NCI-H2107 (cell line): ENCODE measurements at regions not wholly inside any gene's neighbourhood (a gene's known extent, or its start where the extent isn't known, plus 50 kb on each side); places are given as distances from the start of the nearest gene placed in this dataset.

Experiments
- DNase-seq: peaks from one replicate; lab custom pipeline; 2025; lab: John Stamatoyannopoulos, UW

DNA sequence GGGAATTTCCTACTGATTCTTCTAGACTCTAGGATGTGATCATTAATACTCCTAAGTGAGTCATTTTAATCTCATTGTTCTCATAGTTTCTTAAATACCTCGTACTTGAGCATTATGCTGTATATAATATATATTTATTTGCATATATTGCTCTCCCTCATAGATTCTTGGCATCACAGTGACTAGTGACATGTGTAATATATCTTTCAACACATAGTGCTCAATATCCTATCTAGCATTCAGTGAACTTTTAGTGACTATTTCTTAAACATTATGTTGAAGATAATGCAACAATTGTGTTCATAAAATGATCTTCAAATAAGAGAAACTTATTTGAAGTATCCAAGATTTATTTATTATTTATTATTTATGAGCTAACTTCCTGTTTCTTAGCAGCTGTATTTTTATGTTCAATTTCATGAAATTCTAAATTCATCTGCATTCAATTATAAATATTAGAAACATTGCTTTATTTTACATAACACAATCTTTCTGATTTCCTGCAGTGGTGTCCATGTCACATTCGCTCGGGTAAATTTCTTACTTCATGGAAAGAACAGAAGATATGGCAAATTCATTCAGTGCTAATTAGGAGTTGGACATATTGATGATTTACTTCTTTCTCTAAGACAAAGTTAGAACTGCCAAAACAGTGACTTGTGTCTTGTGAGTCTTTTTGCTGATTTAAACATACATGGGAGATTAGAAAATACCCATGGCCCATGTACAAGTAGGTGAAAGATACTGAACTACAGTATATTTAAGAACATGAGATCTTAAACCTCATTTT is 1095.5 kb upstream of the IGFBP7 start:
- no peak for DNase-seq

DNA sequence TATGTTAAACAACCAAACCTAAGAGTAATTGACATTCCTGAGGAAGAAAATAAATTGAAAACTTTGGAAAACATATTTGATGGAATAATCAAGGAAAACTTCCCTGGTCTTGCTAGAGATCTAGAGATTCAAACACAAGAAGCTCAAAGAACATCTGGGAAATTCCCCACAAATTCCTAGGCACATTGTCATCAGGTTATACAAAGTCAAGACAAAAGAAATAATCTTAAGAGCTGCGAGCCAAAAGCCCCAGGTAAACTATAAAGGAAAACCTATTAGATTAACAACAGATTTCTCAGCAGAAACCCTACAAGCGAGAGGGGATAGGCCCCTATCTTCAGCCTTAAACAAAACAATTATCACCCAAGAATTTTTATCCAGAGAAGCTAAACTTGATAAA is 1082.0 kb upstream of the IGFBP7 start:
- DNase-seq = no peak

DNA sequence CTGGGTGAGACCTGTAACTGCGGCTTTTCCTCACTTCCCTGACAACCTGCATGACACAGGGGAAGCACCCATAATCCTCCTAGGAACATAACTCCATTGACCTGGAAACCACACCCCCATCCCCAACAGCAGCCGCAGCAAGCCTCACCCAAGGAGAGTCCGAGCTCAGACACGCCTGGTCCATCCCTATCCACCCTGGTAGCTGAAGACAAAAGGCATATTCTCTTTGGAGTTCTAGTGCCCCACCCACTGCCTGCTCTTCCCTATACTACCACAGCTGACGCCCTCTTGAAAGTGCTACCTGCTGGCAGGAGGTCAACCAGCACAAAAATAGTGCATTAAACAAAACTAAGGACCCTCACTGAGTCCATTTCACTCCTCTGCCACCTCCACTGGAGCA is 1080.9 kb upstream of the IGFBP7 start:
- DNase-seq = no peak

DNA sequence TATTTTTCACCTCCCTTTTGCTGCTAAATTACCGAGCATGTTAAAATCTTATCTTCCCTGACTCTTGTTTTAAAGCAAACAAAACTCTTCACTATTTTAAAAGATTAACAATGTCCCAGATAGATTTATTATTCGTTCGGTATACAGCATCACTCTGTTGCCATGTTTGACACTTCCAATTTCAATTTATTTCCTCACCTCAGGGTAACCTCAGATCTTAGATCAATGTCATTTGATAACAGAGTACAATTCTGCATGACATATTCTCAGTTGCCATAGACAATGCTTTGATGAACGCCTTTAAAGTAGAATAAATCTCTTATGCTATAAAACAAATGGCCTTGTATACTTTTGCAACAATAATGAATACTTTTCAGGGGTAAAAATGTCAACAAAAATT is 1078.1 kb upstream of the IGFBP7 start:
- DNase-seq = no peak

DNA sequence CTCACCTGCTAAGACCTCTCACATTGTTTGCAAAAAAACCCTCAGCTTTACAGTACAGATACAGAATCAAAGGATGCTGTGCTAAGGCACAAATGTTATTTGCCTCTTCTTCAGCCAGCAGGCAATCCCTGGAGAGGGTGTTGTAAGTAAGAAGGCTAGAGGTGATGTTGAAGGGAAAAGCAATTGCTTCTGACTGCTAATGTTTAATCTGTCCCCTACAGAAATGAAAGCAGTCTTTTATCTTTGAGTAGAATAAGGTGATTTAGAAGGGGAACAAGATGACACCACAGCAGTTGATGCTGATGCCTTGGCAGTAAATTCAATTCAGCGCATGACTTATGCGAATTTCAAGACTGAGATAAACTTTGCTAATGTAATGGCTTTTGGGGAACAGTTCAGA is 1064.8 kb upstream of the IGFBP7 start:
- DNase-seq = no peak

DNA sequence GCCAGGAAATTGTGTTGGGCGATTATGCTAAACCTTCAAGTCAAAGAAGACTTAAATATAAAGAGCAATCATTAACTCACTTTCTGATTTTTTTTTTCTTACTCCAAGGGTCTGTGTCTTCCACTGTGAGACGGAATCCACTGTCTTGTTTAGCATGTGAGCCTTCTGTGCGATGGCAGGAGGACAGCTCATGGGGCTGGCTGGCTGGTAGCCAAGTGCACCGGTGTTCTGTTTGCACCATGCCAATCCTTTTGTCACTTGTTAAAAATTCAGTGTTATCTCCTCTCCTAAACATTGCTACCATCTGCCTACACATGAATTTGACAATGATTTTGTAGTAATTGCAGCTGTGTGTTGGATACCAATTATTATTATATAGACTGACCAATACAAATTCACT is 1056.3 kb upstream of the IGFBP7 start:
- DNase-seq = no peak

DNA sequence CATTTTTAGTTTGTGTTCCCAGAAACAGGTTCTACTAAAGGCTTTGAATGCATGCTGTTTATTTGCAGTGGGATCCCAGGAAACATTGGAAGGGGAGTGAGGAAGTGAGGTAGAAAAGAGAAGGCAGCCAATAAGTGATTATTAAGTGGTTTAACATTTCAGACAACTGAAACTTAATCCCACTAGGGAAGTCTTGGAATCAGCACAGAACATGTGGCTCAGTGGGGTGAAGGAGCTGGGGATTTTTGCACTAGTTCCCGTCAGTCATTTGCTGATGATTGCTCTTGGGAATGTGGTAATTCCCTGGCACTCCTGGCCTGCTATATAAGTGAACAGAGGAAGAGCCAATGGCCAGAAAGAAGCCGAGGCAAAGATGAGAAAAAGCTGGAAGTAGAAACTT is 1053.0 kb upstream of the IGFBP7 start:
- no peak for DNase-seq

DNA sequence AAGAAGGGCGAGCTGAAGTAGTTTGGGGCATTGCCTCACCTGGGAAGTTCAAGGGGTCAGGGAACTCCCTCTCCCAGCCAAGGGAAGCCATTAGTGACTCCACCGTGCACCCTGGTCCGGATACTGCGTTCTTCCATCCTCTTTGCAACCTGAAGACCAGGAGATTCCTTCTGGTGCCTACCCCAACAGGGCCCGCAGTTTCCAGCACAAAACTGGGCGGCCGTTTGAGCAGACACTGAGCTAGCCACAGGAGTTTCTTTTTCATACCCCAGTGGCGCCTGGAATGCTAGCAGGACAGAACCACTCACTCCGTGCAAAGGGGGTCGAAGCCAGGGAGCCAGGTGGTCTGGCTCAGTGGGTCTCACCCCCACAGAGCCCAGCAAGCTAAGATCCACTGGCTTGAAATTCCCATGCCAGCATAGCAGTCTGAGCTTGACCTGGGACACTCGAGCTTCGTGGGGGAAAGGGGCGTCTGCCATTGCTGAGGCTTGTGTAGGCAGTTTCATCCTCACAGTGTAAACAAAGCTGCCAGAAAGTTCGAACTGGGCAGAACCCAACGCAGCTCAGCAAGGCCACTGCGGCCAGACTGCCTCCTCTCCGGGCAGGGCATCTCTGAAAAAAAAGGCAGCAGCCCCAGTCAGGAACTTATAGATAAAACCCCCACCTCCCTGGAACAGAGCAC is 1039.4 kb upstream of the IGFBP7 start:
- DNase-seq = no peak

DNA sequence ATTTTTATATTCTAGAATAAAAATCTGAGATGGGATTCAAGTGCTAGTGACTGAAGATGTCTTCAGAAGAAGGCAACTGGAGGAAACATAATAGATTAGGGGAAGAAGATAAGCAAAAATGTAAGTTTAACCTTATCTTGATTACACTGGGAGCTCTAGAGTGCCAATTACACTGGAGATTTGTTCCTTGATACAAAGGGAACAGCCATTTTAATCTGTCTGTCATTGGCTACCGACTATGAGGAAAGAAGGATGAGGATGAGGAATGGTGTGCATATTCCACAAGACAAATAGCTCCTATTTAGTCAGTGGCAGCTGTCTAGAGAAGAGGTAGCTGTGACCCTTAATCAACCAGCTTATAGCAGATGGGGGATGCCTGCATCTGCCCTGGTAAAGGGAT is 1034.5 kb upstream of the IGFBP7 start:
- DNase-seq = no peak

DNA sequence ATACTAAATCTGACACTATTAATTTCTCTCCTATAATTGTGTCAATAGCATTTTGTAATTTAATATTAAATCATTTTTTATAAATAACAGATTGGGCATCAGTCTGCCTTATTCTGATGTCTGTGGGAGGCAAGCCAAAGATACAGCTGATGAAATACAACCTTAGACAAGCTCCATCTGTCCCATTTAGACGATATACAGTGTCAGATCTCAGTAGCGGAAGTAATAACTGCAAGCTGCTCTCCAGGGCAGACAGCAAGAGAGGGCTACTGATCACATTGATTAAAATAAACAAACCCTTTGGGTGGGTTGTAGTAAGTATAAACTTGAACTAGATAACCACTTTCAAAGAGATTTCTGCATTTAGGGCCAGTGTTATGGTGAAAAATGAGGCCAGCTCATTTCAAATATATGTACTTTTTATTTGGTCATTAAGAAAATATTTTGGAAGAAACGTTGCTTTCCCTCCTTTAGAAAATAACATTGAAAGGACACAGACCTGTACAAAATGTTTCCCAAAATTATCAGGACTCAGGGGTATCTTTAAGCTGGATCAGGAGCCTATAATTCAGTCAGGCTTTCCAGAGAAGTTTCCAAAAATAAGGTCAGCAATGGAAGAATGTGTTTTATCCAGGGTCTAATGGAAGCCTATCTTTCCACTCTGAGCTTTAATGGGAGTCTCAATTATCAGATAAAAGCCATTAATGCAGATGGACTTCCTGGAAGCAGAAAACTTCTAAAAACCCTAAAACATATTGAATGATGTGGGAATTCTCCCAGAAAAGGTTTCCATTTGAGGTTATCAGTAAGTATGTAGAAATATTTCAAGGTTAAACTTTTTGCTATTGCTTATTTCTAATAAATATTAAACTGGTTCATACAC is 1028.8 kb upstream of the IGFBP7 start:
- no peak for DNase-seq

DNA sequence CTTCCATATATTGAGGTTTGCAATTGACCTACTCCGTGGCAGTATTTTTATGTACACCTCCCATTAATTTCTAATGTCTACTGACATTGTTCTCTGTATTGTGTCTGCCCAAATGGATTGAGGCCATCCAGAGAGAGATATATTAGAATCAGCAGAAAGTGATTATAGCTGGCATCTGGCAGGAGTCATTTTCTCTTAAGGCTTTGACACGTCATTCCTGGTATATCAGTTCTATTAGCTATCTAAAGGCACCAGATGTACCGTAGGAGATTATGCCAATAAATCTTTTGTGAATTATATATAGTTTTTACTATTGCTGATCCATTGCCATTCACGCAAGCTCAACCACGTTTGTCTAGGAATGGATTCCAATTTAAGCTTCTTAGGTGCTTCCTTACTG is 1026.4 kb upstream of the IGFBP7 start:
- no peak for DNase-seq

DNA sequence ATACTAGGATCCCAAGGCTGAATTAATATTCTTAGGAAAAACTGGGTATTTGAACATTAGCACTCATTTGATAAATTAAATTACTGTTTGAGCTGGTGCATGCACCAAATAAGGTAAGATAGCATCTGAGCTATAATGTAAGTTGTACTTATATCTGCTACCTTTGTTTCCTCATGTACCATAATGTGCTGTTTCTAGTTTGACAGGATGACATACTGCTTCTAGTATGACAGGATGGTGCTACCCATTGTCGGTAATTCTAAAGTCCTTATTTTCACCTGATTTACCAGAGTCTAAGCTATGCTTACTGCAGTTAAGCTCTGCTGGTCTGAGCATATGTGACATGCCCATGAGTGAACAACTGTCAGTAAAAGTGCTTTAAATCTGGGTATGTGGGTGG is 1017.5 kb upstream of the IGFBP7 start:
- no peak for DNase-seq

DNA sequence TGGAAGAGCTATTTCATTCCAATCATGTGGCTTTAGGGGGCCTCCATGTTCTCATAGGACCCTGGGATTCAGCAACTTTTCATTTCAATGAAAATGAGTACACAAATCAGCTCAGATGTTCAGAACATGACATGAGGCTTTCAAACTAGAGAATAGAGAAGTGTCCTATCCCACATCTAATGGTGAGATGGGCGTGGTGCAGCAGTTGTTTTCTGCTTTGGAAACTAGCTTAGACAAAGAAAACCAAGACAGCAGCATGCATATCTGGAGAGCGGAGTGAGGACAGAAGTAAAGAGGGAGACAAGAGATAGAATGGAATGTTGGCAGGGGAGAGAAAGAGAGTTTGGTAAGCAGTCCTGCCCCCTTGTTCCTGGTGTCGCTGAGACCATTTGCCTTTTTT is 1009.1 kb upstream of the IGFBP7 start:
- DNase-seq = no peak

DNA sequence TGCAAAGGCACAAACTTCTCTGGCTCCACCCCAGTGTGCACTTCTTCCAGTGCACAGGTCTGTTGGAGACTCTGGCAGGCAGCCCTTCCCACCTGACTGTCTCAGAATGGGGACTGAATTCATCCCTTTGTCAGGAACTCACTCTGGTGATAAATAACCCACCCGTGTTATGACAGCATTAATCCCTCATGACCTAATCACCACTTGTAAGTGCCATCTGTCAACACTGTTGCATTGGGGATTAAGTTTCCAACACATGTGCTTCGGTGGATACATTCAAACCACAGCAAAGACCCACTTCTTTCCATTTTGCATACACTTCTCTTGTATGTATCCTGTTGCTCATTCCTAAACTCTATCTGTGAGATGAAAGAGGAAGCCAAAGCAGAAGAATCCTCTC is 1002.9 kb upstream of the IGFBP7 start:
- DNase-seq = no peak

DNA sequence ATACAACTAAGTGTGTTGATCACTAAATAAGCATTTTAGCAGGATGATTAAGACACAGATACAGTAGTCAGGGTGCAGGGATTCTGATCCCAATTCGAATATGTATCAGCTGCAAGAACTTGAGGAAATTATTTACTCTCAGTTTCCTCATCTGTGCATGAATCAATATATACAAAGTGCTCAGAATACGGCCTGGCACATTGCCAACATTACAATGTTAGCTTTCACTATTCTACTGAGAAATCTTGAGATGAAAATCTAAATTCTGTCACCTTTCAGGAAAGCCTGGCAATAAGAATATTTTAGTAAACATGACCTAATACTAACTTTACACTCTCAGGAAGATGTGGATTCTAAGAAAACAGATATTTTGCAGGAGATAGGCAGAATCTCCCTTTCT is 1001.6 kb upstream of the IGFBP7 start:
- no peak for DNase-seq

DNA sequence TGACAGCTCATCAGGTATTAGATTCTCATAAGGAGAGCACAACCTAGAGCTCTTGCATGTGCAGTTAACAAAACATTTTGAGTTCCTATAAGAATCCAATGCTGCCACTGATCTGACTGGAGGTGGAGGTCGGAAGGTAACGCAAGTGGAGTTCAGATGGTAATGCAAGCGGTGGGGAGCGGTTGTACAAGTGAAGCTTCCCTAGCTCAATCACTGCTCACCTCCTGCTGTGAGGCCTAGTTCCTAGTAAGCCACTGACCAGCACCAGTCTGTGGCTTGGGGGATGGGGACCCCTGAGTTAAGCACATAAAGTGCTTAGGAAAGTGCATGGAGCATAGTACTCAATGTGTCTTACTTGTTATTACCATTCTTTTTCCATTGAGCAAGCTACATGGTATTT is 983.2 kb upstream of the IGFBP7 start:
- DNase-seq = no peak

DNA sequence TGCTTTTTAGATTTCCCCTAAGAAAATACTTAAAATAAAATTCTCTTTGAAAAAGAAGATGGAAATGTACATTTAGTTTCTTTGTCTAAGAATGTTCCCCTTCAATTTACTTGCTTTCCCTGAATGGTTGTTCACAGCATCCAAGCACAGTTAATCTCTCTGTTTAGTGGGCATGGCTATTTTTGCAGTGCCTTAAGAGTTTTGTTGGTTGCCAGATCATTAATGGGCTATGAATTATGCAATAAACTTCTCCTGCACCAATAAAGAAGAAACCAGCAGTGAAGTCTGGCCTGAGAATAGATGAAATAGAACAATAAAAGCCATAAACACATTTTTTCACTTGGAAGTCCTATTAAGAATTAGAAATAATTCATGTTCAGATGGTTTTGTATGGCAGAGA is 980.4 kb upstream of the IGFBP7 start:
- no peak for DNase-seq

DNA sequence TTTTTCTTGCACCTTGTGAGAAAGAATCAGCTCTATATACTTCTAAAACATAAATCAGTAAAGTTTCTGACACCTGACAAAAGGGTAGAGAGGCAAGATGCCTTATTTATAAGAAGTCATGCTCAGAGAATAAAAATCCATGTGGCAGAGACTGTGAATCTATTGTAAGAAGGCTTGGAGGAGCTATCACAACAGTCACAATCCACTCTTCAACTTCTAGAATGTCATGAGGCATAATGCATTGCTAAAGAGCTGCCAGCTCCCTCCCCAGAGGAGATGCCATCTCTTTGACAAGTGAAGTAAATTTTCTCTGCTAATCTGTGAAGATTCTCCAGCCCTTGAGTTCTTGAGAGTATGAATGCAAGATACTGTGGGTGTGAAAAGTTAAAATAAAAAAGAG is 971.2 kb upstream of the IGFBP7 start:
- no peak for DNase-seq

DNA sequence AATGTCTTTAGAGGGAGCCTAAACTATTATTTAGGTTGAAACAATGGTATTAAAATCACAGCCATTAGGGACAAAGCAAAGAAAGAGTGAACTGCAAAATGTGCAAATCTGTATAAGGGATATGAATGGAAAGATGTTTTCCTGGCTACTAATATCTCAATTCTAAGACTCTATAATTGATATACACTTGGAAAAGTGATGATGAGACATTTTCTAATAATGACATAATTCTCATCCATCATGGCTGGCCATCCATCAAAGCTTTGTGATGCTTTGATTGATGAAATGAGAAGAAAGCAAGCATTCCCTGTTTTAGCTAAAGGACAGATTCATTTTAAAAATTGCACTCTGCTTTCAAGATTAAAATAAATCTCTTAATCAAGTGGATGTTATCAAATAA is 965.5 kb upstream of the IGFBP7 start:
- DNase-seq = no peak

DNA sequence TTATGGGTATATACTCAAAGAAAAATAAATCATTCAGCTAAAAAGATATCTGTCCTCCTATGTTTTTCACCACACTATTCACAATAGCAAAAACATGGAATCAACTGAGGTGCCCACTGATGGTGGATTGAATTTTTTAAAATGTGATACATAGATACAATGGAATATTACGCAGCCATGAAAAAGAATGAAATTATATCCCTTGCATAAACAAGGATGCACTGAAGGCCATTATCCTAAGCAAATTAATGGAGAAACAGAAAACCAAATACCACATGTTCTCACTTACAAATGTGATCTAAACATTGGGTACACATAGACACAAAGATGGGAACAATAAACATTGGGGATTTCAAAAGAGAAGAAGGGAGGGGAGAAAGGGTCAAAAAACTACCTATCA is 964.2 kb upstream of the IGFBP7 start:
- no peak for DNase-seq

DNA sequence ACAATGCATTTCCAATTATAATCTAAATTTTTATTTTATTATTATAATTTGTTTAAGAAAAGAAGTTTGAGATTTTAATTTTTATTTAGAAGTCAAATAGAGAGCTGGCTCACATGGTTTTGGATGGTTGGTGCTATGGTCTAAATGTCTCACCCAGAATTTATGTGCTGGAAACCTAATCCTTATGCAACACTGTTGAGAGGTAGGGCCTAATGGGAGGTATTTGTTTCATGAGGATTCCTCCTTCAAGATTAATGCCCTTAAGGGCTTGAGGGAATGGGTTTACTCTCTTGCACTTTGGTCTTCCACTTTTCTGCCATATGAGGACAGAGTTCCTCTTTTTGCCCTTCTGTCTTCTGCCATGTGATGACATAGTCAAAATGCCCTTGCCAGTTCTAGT is 960.5 kb upstream of the IGFBP7 start:
- no peak for DNase-seq

DNA sequence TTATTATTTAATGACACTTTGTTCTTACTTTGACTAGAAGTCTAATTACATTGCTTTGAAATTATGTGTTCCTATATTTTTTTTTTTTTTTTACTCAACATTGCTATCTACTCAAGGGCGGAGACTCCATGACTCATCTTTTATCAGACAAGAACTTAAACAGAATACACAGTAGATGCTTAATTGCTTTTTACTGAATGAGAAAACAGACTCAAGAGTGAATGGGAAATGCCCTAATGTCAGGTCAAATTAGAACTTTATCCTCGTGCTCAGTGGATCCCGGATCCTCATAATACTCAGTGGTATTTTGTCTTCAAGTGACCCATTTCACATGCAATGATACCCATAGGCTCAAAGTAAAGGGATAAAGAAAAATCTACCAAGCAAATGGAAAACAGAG is 954.5 kb upstream of the IGFBP7 start:
- no peak for DNase-seq
